AG20443 (cell line): ENCODE measurements at regions not wholly inside any gene's neighbourhood (a gene's known extent, or its start where the extent isn't known, plus 50 kb on each side); places are given as distances from the start of the nearest gene placed in this dataset.
"Not testable (repeated sequence)": the region's sequence is repeated elsewhere in the genome, so short reads cannot be mapped to it uniquely, and the experiment has no call there.

Experiments
- DNase-seq: peaks from one replicate; pipeline ENCODE4 v3.0.0; 2012; ENCODE audit warnings: low spot score, mixed read lengths

DNA sequence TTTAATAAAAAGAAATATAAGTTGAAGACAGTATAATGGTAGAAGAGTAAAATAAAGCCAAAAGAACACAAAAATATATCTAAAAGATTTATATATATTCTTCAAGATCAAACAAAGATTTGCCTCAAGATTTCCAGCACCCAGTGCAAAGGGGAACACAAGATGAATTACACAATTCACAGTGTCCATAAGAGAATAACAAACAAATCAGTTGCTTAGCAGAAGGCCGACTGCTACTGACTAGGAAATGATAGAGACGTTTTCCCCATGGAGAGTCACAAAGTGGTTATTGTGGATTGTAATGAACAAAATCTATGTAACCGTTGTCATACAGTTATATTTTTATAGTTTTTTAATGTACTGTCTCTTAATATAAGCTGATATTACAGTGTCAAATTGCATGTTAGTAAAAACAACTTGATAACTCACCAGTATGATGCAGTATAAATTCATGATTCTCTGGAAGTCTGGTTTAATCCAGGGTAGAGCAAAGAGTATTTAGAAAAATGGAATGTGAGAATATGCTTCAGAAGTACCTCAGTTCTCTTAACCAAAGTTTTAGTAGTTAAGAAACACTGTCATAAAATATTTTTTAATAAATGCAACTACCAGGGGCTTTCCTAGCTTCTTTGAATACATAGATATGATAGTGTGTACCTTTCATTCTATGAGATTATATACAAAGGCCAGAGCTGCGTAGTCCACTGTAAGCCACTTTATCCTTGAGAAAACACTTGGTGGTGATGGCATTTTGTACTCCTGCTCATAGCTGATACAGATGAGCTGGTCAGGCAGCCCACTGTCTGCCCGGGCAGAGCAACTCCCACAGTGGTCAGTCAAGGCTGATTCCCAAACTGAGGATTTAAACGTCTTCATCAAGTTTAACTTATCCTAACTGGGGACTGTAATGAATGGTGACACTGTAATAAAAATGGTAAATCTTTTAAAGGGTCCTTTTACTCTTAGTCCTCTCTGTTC is 180.5 kb upstream of the DTNA start:
- no peak for DNase-seq

DNA sequence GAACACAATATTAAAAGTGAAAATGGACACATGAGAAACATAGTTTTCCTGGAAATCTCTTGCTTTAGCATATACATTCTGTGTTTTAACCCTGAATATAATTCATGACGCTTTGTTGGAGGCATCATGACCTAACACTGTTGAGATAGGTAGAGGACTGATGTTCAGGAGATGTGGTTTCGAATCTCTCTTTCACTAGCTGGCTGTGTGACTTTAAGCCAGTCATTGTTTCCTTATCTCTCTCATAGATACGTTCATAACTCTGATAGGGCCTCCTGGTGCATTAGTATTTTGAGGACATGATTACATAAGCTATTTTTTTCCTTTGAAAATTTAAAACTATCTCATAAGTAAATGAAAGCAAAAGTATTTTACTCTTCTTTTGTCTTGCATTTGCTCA is 179.0 kb upstream of the DTNA start:
- DNase-seq: no peak

DNA sequence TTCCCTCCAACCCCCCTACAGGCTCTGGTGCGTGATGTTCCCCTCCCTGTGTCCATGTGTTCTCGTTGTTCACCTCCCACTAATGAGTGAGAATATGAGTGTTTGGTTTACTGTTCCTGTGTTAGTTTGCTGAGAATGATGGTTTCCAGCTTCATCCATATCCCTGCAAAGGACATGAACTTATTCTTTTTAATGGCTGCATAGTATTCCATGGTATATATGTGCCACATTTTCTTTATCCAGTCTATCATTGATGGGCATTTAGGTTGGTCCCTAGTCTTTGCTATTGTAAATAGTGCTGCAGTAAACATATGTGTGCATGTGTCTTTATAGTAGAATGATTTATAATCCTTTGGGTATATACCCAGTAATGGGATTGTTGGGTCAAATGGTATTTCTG is 175.5 kb upstream of the DTNA start:
- not testable (repeated sequence) for DNase-seq

DNA sequence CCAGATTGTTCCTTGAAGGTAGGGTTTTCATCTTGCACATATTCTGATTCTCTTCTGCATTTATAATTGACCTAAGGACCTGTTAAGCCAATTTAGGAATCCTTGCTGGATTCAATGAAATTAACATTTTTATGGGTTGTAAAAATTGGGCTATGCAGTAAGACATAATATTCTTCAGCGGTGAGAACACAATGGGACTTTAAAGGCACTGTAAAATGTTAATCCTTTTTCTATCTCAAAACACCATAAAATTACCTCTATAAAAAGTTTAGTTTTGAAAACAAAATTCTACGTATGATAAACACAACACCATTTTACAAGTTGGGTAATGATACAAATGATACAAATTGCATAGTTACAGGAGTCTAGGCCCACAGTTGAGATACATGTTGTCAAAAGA is 169.2 kb upstream of the DTNA start:
- no peak for DNase-seq

DNA sequence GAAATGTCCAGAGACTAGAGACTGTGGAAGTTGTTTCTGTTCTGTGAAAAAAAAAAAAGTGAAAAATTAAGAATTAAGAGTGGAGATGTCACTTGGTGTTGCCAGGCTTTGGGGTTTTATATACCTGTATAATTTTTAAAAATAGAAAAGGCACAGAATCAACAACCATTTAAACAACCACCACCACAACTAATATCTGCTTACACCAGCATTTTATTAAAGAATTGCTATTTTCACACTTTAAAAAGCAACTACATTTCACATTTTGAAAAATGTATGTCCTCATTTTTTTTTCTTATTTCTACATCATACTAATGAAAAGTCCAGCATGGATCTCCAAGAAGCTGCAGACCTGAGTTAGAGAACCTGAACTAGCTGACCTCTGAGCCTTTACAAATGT is 167.5 kb upstream of the DTNA start:
- DNase-seq: no peak

DNA sequence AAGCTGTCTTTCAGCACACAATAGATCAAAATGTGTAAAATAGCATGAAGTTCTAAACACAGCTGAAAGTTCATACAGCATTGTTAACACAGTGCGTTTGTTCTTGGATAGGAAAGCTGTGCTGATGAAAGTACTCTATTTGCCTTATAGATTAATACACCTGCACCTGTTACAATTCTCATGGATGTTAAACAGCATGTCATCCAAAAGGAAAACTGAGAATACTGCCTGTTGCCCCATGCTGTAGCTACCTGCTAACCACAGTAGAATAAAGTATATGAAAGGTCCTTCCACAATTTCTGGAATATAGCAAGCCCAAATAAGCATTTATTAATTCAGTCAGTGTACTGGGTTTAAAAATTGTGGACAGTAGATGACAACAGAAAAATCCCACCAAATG is 166.7 kb upstream of the DTNA start:
- no peak for DNase-seq

DNA sequence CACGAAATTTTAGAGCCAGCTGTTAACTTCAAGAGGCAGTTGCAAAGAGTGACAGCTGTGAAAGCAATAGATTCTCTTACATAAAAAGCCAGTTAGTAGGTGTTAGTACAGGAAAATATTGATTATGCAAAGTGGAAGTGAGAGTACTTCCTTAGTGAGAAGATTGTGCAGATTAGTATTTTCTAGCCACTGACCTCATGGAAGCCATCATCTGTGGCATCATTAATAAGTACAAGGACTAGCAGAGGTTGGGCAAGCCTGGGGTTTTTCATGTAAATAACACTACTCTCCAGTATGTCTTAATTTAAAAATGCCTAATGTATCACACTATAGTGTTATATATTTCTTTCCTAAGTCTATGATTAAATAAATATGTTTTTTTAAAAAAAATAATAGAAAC is 166.2 kb upstream of the DTNA start:
- no peak for DNase-seq

DNA sequence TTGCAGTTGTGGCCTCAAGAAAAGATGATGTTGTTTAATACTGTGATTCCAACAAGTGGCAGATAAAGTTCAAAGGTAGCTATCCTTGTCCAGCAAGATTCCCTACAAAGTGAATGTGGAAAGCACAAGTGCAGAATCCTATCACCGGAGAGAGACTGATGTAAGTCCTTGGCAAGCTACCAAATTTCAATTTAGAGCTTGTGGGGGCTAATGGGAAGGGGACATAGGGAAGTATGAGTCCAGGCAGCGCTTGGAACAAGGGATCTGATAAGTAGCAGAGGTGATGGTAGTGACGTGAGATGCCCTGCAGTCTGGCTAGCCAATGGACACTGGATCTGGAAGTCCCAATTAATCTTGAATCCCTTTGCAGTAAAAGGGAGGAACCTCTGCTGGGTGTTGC is 165.2 kb upstream of the DTNA start:
- DNase-seq: no peak

DNA sequence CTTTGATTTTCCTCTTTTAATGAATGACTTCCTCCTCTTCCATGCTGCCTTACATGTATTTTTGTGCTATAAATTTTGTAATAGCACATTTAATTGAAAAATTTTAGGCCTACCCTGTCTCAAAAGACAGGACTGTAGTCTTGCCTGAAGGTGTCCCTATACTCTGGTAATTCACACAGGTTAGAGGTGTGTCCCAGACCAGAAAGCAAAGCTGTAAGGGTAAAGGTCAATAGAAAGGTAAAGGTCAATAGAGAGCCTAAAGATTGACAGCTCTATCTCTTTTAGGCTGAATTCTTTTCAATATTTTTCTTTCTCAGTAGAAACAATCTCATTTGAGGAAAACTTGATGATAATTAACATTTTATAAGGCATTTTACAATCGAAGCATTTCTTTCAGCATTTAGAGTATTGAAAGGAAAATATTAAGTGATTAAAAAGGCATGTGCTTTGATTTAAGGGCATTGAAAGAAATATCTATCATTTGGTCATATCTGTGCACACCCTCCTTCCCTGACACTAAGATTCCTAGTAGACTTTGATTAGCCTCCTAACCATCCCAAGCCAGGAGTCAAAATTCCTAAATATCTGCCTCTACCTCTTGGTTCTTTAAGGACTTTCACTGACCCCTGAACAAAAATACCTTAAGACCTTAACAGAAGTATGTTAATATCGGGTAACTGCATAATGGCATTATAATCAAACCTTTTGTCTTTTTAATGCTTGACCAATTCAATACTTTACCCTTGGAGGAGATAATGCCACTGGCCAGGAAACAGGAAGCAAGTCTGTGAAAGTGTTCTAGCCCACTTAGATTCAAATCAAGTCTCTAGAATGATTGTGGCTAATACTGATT is 161.8 kb upstream of the DTNA start:
- no peak for DNase-seq

DNA sequence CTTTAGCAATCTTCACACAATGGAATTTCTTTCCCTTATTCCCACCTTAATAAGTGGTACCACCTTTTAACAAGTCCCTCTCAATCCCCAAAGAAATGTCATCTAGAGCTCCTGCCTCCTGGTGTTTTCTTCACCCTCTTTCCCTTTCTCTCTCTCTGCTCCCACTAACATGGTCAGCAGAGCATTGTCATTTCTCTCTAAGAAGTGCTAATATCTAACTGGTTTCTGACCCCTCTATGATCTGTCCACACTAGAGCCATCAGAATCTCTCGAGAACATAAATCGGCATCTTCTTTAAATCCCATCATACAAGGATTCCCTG is 161.2 kb upstream of the DTNA start:
- no peak for DNase-seq

DNA sequence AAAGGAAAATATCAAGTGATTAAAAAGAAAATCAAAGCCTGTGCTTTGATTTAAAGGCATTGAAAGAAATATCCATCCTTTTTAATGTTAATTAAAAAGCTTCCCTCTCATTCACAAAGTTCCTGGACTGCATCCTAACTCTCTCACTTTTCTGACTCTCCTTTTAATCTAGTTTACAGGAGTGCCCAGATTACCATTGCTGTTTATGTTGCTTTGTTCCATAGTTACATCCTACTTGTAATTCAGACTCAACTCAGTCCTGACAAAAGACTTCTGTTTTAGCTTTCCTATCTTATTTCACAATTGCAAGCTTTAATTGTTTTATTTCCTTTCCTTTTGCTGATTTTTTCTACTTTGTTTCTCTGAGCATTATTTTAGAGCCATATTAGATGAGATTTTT is 160.7 kb upstream of the DTNA start:
- no peak for DNase-seq

DNA sequence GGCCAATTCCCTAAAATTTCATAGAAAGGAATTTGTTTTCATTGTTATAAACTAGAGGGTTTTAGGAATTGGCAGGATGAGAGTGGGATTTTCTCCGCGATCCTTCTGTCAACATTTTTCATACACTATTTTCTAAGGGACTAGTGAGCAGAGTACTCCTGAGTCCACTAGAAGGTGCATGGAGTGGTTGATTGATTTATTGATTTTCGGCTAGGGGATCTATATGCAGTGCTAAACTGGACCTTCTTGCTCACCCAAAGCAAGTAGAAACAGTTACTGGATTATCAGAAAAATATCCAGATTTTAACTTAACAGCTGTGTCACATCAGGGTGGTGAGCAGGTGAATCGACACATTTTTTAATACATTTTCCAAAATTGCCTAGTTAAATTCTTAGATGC is 159.9 kb upstream of the DTNA start:
- DNase-seq: no peak

DNA sequence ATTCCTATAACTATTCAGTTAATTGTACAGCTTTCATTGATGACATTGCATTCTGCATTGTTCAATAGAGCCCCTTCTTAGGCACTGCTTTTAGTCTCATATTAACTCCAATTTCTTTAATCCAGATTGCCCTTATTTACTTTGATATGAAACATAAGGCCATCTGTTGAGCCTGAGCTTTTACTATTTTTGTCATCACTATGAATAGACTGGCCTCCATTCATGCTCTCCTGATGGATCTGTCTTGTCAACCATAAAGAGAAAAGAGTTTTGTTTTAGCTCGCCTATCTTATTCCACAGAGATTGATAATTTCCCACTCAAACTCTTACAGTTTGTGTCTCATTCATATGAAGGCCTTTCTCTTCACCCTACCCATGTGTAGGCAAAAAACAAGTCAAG is 159.2 kb upstream of the DTNA start:
- no peak for DNase-seq

DNA sequence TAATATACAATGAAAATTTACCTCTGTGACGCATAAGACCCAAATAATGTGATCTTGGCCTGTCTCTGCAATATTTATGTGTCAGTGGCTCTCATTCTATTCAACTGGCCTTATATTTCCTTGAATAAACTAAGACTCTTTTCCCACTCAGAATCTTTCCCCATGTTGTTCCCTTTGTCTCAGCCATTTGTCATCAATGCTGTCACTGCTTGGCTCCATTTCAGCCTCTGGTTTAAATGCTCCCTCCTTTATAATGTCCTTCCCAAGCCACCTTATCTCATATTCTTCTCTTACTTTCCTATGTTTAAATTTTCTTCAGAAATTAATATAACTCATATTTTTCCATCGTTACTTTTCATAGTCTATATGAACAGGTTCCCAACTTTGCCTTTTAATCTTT is 158.3 kb upstream of the DTNA start:
- DNase-seq: no peak

DNA sequence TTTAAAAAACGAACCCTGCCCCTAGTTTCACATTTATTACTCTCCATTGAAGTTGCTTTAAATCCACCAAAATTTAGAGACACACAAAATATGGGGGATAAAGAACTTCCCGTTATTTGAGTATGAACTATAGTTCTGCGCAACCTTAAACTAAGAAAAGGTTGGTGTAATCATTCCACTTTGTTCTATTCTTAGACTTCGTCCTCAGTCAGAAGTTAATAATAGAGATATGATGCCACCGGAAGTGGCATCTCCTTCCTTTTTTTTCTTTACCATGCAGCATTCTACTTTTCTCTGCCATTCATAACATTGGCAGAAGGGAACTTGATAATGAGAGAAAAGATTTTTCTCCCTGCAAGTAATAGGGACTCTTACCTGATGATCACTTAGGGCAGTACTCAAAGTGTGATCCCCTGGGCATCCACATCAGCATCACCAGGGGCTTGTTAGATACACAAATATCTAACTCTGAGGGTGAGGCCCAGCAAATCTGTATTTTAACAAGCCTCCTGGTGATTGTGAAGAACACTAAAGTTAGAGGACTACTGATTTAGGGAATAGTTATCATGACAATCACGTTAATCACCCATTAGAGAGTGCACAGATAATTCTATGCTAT is 147.7 kb upstream of the DTNA start:
- no peak for DNase-seq

DNA sequence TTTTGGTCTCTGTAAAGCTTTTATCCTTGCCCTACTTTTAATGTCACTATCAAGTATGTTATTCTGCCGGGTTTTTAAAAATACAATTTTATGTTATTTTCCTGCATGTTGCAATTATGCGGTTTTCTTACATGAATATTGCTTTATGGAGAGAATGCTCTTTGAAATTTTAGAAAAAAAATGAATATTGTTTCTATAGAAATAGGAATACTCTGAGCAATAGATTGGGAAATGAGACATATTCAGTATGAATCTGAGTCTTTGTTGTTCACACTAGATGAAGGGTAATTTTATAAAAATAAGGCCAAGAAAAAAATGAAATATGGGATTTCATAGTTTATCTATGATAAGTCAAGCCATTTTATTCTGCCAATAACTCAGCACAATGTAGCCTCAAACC is 142.2 kb upstream of the DTNA start:
- DNase-seq: no peak

DNA sequence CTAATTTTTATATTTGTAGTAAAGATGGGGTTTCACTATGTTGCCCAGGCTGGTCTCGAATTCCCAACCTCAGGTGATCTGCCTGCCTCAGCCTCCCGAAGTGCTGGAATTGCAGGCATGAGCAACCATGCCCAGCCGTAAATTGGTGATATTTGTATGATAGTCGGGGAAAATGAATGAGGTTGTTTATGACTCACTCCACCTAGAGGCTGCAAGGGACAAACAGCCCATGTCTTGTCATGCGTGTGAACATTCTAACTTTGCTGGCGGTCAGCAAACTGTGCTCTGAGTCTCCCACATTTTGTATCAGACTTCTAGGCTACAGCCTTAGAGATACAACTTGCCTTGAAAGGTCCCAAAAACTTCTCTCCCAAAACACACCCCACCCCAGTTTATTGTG is 133.5 kb upstream of the DTNA start:
- no peak for DNase-seq

DNA sequence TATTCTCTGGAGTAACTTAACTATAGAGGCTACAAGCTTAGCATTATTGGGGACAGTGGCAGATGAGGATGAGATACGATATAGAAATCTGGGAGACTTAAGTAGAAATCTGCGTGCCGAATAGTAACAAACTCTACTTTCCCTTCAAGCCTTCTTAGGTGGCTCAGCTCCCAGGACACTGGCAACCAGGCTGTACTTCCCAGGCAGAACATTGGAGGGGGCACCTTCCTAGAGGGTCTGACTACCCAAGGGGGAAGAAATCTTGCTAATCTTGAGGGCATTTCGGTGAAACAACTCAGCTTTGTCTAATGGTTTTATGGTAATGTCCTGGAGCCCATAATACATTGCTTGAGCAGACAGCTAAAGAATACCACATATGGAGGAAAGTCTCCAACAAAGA is 126.2 kb upstream of the DTNA start:
- DNase-seq: no peak

DNA sequence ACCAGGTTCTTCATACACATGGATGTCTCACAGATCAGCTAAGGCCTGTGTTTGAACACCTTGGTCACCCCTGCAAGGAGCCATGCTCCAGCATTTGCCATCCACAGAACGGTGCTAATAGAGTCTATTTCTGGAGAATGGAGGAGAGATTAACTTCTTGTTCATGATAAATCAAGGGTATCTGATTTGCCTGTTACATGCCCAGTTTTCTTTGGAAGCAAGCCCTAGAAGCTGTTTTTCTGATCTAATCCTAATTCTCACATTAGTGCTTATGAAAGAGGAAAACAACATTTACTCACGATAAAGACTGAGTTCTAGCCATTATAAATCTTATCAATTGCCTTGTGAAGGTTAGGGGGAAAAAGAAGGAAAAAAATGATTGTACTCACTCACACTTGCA is 119.6 kb upstream of the DTNA start:
- DNase-seq: no peak

DNA sequence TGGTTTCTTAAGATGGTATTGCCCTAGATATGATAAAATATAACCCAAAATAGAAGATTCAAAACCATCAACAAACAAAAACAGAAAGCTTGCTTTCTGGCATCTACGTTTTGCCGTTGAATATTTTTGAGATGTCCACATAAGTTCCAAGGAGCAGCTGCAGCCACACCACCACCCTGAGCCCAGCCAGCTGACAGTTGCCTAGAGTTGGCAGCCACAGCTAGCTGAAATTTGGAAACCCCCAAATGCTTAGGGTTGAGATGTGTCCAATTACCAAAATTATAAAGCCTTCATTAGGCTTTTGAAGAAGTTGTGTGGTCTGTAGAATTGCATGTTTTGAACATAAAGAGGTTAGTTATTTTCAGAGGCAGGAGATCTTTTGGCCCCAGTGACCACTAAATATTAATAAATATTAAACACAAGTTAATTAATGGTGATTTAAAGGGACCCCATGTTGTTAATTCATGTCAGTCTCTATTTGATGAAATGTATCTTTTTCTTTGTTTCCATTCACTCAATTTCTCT is 118.1 kb upstream of the DTNA start:
- DNase-seq: no peak

DNA sequence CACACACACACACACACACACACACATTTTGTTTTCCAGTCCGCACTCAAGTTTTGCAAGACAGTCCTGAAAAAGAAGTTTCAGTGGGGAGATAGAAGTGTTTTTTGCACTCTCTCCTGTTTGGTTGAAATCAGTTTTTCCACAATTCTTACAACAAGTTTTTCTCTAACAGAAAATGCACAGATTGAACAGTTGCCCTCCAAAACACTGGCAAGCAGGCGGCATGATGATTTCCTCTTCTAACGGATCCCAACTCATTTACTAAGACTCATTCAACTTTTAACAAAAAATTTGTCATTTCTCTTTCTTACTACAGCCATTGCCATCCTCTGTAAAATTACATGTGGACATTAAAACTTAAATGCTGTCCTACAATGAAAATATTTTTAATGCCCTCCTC is 117.6 kb upstream of the DTNA start:
- no peak for DNase-seq

DNA sequence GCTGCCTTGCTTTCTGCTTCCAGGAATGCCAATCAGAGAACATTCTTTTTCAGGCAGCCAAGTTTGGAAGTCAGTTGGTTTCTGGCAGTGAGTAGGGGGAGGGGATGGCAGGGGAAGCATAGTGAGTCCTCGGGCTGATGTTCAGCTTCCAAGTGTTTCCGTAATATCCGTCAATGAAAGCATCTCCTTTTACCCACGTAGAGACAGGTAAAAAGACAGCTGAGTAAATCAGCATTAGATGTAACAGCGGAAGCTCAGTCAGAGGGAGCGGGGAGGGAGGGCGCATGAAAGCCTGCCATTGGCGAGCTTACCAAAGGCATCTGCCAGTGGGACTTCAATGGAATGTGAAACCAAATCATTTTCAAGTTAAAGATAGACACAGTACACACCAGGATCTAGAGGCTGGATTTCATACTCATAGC is 117.1 kb upstream of the DTNA start:
- peak; percentile 59 for DNase-seq

DNA sequence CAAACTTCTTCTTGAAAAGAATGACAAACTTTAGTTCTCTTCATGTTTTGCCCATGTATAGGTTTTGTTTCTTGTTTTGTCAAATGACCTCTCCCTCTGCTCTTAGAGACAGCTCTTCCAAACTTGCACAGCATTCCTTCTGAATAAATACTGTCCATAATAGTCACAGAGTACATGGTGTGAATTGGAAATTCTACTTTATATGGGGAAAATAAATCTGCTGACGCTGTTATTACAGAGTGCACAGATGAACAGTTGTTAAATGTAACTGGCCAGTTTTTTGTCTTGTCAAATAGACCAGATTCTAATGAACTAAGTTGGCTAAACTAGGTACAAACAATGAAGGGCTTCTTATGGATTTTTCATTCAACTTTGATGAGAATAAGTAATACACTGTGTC is 115.8 kb upstream of the DTNA start:
- no peak for DNase-seq
